ENCODE measurements at regions not wholly inside any gene's neighbourhood (a gene's known extent, or its start where the extent isn't known, plus 50 kb on each side); places are given as distances from the start of the nearest gene placed in this dataset.
A peak's percentile ranks its signal among the peaks of the same experiment; 100 is the strongest.

GRCh38 chr13:44887515-44887914 lies 101.8 kb downstream of the NUFIP1 start:
- Histone ChIP-seq H3K4me3 (ENCODE audit: low read depth, low read length) (no peak overlapping the region), H3K27ac (ENCODE audit: low read depth) (no peak overlapping the region), H3K36me3 (ENCODE audit: insufficient read depth) (no peaks in the 10 kb centered on the region), H3K4me1 (ENCODE audit: insufficient read depth) (no peaks in the 10 kb centered on the region)
- no peak for DNase-seq (ENCODE audit: extremely low spot score)
- WGBS, result 78% methylated on average over 2 of the region's 2 CpGs

DNA sequence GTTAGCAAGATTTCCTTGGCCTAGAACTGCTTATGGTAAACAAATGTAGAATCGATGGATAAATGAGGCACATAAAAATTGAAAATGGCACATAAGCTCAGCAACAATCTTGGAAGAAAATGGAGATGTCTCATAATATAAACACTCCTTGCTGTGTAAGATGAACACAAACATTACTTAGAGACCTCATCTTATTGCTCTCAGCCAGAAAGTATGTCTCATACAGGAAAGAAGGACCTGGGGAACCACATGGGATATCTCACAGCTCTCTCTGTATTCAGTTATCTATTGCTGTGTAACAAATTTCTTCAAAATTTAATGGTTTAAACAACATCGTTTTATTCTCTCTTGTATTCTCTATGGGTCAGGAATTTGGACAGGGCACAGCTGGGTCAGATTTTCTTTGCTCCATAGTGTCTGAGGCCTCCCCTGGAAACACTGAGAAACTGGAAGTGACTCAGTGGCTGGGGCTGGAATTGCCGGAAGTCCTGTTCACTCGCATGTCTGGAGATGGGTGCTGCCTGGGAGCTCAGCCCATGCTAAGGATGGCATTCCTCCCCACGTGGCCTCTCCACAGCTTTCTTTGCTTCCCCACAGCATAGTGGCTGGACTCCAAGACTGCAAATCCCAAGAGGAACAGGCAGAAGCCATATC lies 105.1 kb downstream of the NUFIP1 start:
- Histone ChIP-seq H3K4me3 (ENCODE audit: low read depth, low read length) (no peak overlapping the region), H3K36me3 (ENCODE audit: insufficient read depth) (no peaks in the 10 kb centered on the region), H3K4me1 (ENCODE audit: insufficient read depth) (no peaks in the 10 kb centered on the region), H3K27ac (ENCODE audit: low read depth) (no peak overlapping the region)
- DNase-seq (ENCODE audit: extremely low spot score), result no peak
- 49% methylated on average over 5 of the region's 5 CpGs for WGBS

DNA sequence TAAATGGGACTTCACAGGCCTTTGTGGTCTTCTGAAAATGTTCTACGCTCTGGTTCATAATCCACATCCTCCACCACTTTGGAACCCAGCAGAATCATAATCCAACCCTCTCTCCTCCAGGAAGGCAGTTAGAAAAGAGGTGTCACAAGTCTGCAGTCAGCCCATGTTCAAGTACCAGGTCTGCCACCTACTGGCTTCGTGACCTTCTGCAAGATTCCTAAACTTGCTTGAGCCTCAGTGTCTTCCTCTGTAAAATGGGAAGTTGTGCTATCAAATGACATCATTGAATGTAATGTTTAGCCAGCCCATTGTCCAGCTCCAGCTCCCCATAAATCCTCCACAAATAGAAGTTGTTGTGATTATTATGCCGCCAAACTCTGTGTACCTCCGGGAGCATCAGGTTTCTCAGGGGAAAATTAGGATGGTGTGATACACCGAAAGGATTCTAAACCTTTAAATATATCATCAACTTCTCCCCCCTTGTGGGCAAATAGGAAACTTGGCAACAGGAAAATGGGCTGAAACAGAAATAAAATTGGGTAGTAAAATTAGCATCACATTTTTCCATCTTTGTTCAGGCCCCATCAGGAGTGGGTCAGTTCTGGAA lies 109.7 kb downstream of the NUFIP1 start:
- DNase-seq (ENCODE audit: extremely low spot score), result no peak
- WGBS, result 88% methylated on average over 5 of the region's 5 CpGs
- no peak overlapping the region for H3K4me3 ChIP-seq (ENCODE audit: low read depth, low read length)
- no peaks in the 10 kb centered on the region for H3K36me3 ChIP-seq (ENCODE audit: insufficient read depth)
- no peaks in the 10 kb centered on the region for H3K4me1 ChIP-seq (ENCODE audit: insufficient read depth)
- H3K27ac ChIP-seq (ENCODE audit: low read depth), result no peak overlapping the region

- DNase-seq (ENCODE audit: extremely low spot score), result no peak
- H3K4me3 ChIP-seq (ENCODE audit: low read depth, low read length), result no peak overlapping the region
- H3K27ac ChIP-seq (ENCODE audit: low read depth), result no peak overlapping the region
- H3K36me3 ChIP-seq (ENCODE audit: insufficient read depth), result no peaks in the 10 kb centered on the region
- H3K4me1 ChIP-seq (ENCODE audit: insufficient read depth), result no peaks in the 10 kb centered on the region
- 79% methylated on average over 22 of the region's 22 CpGs for WGBS
Observed at GRCh38 chr13:44876782-44877324, 112.4 kb downstream of the NUFIP1 start.

- no peaks in the 10 kb centered on the region for H3K36me3 ChIP-seq (ENCODE audit: insufficient read depth)
- H3K4me3 ChIP-seq (ENCODE audit: low read depth, low read length), result no peak overlapping the region
- no peak overlapping the region for H3K27ac ChIP-seq (ENCODE audit: low read depth)
- WGBS, result 90% methylated on average over 8 of the region's 8 CpGs
- no peak for DNase-seq (ENCODE audit: extremely low spot score)
- H3K4me1 ChIP-seq (ENCODE audit: insufficient read depth), result no peaks in the 10 kb centered on the region
Observed at GRCh38 chr13:44874886-44875630, 114.2 kb downstream of the NUFIP1 start.

- WGBS, result 95% methylated on average over 8 of the region's 8 CpGs
- Histone ChIP-seq H3K4me3 (ENCODE audit: low read depth, low read length) (no peak overlapping the region), H3K27ac (ENCODE audit: low read depth) (no peak overlapping the region), H3K36me3 (ENCODE audit: insufficient read depth) (no peaks in the 10 kb centered on the region), H3K4me1 (ENCODE audit: insufficient read depth) (no peaks in the 10 kb centered on the region)
- no peak for DNase-seq (ENCODE audit: extremely low spot score)
Observed at GRCh38 chr13:44874176-44874575, 115.1 kb downstream of the NUFIP1 start.

GRCh38 chr13:44873461-44873860 lies 115.8 kb downstream of the NUFIP1 start:
- Histone ChIP-seq H3K27ac (ENCODE audit: low read depth) (no peak overlapping the region), H3K4me3 (ENCODE audit: low read depth, low read length) (no peak overlapping the region), H3K36me3 (ENCODE audit: insufficient read depth) (no peaks in the 10 kb centered on the region), H3K4me1 (ENCODE audit: insufficient read depth) (no peaks in the 10 kb centered on the region)
- 66% methylated on average over 8 of the region's 8 CpGs for WGBS
- DNase-seq (ENCODE audit: extremely low spot score), result no peak

DNA sequence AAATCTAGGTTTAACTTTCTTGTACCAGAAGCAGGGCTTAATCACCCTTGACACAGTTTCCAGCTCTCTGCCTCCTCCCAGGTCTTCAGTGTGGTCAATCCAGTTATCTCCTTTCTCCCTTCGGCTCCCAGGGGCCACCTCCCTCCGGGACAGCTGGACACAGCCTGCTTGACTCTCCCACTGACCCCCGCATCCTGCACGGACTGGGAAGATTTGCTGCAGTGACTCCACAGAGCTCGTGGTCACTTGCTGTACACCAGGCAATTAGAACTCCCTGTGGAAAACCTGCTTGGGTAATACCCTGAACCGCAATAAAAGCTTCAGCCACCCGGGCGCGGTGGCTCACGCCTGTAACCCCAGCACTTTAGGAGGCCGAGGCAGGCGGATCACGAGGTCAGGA lies 116.5 kb downstream of the NUFIP1 start:
- no peaks in the 10 kb centered on the region for H3K4me1 ChIP-seq (ENCODE audit: insufficient read depth)
- WGBS, result 84% methylated on average over 13 of the region's 13 CpGs
- no peak for DNase-seq (ENCODE audit: extremely low spot score)
- H3K36me3 ChIP-seq (ENCODE audit: insufficient read depth), result no peaks in the 10 kb centered on the region
- H3K4me3 ChIP-seq (ENCODE audit: low read depth, low read length), result no peak overlapping the region
- H3K27ac ChIP-seq (ENCODE audit: low read depth), result no peak overlapping the region

- H3K4me1 ChIP-seq (ENCODE audit: insufficient read depth), result no peaks in the 10 kb centered on the region
- no peak overlapping the region for H3K4me3 ChIP-seq (ENCODE audit: low read depth, low read length)
- no peak overlapping the region for H3K27ac ChIP-seq (ENCODE audit: low read depth)
- 74% methylated on average over 6 of the region's 6 CpGs for WGBS
- no peaks in the 10 kb centered on the region for H3K36me3 ChIP-seq (ENCODE audit: insufficient read depth)
- DNase-seq (ENCODE audit: extremely low spot score), result no peak
Observed at GRCh38 chr13:44870456-44870929, 118.8 kb downstream of the NUFIP1 start.

DNA sequence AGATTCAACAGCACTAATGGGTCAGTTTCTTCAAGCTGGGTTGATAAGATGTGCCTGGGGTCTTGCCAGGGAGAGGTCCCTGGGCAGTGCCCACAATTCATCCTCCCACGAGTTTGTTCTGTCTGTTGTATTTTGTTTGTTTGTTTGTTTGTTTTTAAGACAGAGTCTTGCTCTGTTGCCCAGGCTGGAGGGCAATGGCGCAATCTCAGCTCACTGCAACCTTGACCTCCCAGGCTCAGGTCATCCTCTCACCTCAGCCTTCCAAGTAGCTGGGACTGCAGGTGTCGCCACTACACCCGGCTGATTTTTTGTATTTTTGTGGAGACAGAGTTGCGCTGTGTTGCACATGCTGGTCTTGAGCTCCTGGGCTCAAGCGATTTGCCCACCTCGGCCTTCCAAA lies 120.1 kb downstream of the NUFIP1 start:
- Histone ChIP-seq H3K36me3 (ENCODE audit: insufficient read depth) (no peaks in the 10 kb centered on the region), H3K4me1 (ENCODE audit: insufficient read depth) (no peaks in the 10 kb centered on the region), H3K27ac (ENCODE audit: low read depth) (no peak overlapping the region), H3K4me3 (ENCODE audit: low read depth, low read length) (no peak overlapping the region)
- WGBS, result 79% methylated on average over 7 of the region's 7 CpGs
- no peak for DNase-seq (ENCODE audit: extremely low spot score)

DNA sequence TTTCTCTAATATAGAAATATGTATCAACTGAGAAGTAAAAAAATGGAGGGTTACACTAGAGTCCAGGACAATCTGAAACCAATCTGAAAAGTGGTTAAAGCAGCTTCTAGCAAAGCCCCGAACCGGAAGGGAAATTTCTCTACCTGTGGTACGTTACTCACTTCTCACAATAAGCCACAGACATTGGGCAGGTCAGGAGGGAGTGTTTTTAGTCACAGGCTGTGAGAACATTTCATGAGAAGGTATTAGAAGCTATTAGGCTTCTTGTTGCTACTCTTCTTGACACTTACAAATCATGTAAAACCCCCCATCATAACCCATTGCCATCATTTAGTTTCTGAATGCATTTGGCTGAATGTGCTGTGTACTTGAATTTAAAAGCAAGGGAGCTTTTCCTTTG lies 120.9 kb downstream of the NUFIP1 start:
- no peaks in the 10 kb centered on the region for H3K36me3 ChIP-seq (ENCODE audit: insufficient read depth)
- 86% methylated on average over 3 of the region's 3 CpGs for WGBS
- no peak overlapping the region for H3K4me3 ChIP-seq (ENCODE audit: low read depth, low read length)
- H3K4me1 ChIP-seq (ENCODE audit: insufficient read depth), result no peaks in the 10 kb centered on the region
- DNase-seq (ENCODE audit: extremely low spot score), result no peak
- H3K27ac ChIP-seq (ENCODE audit: low read depth), result no peak overlapping the region

DNA sequence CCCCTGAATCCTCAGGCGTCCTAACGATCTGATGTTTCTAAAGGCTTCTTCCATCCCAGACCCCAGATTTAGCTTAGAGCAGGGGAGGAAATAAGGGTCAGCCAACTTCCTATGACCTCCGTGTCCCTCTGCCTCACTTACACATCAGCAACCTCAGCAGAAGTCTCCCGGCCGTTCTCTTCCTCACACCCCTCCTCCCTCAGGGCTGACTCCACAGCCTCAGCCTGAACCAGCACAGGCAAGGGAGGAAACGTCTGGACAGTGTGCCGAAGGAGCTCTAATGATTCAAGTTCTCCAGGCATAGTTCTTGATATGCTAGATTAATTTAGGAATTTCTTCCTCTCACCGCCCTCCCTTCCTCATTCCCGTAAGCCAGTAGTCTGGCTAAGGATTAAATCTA lies 121.4 kb downstream of the NUFIP1 start:
- H3K4me3 ChIP-seq (ENCODE audit: low read depth, low read length), result no peak overlapping the region
- 71% methylated on average over 9 of the region's 9 CpGs for WGBS
- DNase-seq (ENCODE audit: extremely low spot score), result no peak
- H3K4me1 ChIP-seq (ENCODE audit: insufficient read depth), result no peaks in the 10 kb centered on the region
- no peak overlapping the region for H3K27ac ChIP-seq (ENCODE audit: low read depth)
- H3K36me3 ChIP-seq (ENCODE audit: insufficient read depth), result no peaks in the 10 kb centered on the region

DNA sequence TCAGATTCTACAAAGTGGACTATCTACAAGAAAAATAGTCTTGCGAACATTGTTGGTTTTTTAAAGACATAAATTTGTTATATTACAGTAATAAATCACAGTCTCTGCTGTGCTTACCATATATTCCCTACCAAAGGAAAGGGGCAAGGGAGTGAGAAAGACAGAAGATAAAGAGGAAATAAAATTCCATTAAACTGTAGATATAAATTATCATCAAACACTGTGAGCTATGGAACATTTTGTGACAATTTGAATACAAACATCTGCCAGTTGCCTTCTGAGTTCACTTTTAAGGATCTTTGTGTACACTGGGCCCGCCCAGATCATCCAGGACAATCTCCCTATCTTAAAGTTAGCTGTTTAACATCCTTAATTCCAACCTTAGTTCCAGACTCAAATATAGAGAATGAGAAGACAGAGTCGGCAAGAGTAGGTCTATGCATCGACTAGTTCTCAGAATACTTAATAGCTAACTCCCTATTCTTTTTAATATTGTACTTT lies 122.8 kb downstream of the NUFIP1 start:
- H3K36me3 ChIP-seq (ENCODE audit: insufficient read depth), result no peaks in the 10 kb centered on the region
- no peaks in the 10 kb centered on the region for H3K4me1 ChIP-seq (ENCODE audit: insufficient read depth)
- no peak overlapping the region for H3K4me3 ChIP-seq (ENCODE audit: low read depth, low read length)
- WGBS, result 82% methylated on average over 4 of the region's 4 CpGs
- peak; percentile 18 for DNase-seq (ENCODE audit: extremely low spot score)
- no peak overlapping the region for H3K27ac ChIP-seq (ENCODE audit: low read depth)

Data from urinary bladder (tissue), 3 donors.